HFF-Myc (cell line): ENCODE measurements at regions not wholly inside any gene's neighbourhood (a gene's known extent, or its start where the extent isn't known, plus 50 kb on each side); places are given as distances from the start of the nearest gene placed in this dataset.

ENCODE experiments used
- DNase-seq: peaks from one replicate; pipeline ENCODE4 v3.0.0-alpha.2; 2011; ENCODE audit warnings: low read depth; ENCODE audit errors: extremely low read depth
- H3K4me3 ChIP-seq: replicated peaks from 2 replicates; pipeline ENCODE4 v1.5.1; 2011; ENCODE audit warnings: low read depth, mild to moderate bottlenecking, control low read depth, low read length
- TF ChIP-seq, protein P1 (sequence below): IDR thresholded peaks from 2 replicates; pipeline ENCODE4 v1.5.1; 2012; ENCODE audit warnings: mild to moderate bottlenecking, low read depth, low read length, control low read depth; ENCODE audit errors: missing control alignments

DNA sequence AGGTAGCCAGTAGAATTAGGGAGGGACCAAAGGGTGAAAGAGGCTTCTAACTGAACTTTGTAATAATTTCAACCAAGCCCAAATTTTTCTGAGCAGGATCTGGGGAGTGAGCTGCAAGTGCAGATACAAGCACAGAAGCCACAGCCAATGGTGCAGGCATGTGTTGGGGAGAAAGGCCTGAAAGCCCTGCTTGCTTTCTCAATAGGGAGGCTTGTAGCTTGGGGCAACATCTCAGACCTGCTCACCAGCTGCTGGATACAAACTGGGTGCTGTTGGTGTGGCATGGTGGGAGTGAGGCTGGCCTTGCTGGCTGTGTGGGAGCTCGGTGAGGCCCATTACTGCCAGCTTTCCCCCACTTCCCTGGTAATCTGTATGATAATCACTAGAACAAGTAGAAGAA is 688.5 kb upstream of the SEMA3D start:
- TF ChIP-seq, protein P1, sequence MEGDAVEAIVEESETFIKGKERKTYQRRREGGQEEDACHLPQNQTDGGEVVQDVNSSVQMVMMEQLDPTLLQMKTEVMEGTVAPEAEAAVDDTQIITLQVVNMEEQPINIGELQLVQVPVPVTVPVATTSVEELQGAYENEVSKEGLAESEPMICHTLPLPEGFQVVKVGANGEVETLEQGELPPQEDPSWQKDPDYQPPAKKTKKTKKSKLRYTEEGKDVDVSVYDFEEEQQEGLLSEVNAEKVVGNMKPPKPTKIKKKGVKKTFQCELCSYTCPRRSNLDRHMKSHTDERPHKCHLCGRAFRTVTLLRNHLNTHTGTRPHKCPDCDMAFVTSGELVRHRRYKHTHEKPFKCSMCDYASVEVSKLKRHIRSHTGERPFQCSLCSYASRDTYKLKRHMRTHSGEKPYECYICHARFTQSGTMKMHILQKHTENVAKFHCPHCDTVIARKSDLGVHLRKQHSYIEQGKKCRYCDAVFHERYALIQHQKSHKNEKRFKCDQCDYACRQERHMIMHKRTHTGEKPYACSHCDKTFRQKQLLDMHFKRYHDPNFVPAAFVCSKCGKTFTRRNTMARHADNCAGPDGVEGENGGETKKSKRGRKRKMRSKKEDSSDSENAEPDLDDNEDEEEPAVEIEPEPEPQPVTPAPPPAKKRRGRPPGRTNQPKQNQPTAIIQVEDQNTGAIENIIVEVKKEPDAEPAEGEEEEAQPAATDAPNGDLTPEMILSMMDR, result no peak
- DNase-seq, result no peak
- no peak overlapping the region for H3K4me3 ChIP-seq

DNA sequence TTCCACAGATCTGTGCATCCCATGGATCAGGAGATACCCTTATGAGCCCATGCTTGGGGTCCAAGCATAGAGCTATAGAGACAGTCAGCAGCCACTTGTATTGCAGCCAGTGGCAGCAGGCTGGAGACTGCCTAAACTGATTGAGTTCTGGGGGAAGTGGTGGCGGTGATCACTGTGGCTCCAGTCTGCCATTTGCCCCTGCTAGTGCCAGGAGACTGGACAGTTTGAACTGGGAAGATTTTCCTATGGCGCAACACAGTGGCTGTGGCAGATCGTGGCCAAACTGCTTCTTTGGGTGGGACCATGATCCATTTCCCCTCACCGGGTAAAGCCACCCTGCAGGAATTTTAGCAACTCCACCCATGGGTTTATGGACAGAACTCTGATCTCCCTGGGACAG is 679.7 kb upstream of the SEMA3D start:
- TF ChIP-seq, protein P1, result no peak
- no peak for DNase-seq
- H3K4me3 ChIP-seq, result no peak overlapping the region

DNA sequence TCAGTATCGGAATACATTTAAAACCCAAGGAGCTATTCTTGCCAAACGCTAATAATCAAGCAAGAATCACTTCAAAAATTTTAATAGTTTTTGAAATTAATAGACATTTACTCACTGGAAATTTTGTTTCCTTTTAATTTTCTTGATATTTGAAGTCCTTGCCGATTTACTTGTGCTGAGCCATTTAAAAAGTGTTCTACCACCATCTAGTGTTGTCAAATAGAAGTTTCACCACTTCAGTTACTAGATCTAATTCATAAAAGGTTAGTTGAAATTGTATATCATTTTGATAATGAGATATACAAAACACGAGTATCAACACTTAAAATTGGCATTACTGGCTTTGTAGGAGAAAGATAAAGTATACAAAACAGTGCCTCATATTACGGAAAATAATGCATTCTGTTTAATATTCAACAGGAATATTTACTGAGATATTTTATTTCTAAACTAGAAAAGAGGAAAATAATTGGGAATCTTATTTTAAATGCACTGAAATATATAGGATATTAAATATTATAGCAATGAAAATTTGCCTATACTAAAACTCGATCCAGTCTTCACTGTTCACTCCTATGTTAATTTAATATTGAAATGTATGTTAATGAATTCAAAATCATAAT is 664.8 kb upstream of the SEMA3D start:
- DNase-seq, result no peak
- TF ChIP-seq, protein P1, result no peak
- H3K4me3 ChIP-seq, result no peak overlapping the region

DNA sequence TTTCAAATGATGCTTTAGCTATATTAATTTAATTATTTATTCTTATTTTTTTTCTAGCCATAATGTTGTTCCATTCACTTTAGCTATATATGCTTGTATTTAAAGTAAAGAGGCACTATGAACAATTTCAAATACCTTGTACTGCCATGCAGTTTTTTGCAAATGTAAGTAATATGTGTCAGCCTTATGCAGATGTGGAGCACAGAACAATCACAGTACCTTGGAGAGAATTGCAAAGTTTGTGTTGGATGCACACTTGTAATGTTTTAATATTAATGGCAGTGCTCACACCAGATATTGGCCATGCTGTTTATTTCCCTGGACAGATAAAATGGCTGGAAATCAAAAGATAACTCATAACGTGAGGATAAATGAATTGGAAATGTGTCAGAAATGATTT is 663.5 kb upstream of the SEMA3D start:
- no peak for DNase-seq
- no peak overlapping the region for H3K4me3 ChIP-seq
- TF ChIP-seq, protein P1, result no peak

DNA sequence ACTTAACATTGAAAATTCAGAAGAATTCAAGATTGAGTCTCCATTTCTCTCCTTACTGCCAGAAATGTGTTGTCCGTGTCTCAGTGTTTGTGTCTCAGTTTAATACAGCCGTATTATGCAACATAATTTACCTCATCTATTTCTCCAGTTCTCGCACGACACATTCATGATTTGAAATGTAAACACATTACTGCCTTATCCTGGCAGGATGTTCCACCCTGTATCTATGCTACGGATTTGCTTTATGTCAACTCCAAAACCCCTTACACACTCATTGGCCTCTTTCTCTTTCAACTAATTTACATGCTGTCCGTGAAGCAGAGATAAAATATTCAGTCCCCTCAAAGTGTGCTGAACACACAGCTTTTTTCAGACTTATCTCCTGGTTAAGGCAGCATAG is 653.7 kb upstream of the SEMA3D start:
- no peak for DNase-seq
- no peak overlapping the region for H3K4me3 ChIP-seq
- TF ChIP-seq, protein P1, result no peak

DNA sequence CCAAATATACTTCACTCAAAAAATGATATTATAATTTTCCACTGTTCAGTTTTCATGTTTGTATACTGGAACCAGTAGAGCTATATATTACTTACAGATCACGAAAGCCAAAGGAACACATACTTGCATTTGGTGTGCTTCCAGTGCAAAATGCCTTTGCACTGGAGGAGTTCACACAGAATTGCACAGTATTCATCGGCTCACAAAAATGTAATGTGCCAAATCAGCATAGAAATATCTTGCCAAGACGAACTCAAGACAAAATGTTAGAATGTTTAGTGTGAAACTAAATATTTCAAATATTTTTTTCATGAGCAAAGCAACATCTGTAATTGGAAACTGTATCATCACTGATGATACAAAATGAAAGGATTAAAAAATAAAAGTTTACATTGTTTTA is 646.2 kb upstream of the SEMA3D start:
- no peak for DNase-seq
- TF ChIP-seq, protein P1, result no peak
- no peak overlapping the region for H3K4me3 ChIP-seq

DNA sequence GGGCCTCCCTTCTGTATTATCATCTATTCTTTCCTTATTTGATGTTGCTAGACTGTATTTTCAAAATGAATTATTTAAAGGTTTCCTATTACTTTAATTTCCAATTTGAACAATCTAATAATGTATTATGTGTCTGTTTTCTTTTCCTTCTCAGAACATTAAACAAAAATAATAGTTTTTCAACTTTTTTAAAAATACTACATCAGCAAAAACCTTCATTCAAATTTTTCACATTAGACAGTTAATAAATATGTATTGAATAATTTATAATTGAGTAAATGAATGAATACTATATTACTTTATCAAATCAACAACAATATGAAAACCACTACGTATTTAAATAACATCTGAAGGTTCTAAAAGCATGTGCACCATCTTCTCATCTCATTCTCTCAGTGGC is 644.1 kb upstream of the SEMA3D start:
- H3K4me3 ChIP-seq, result no peak overlapping the region
- TF ChIP-seq, protein P1, result no peak
- no peak for DNase-seq
